Right lobe of liver (tissue), 4 donors: ENCODE measurements at regions not wholly inside any gene's neighbourhood (a gene's known extent, or its start where the extent isn't known, plus 50 kb on each side); places are given as distances from the start of the nearest gene placed in this dataset.

ENCODE experiments used
- POLR2A ChIP-seq: fragments of 450-650 bp; IDR thresholded peaks from one replicate; pipeline ENCODE4 v1.6.1; 2017; ENCODE audit warnings: antibody characterized with exemption, mild to moderate bottlenecking
- TF ChIP-seq, protein P1 (sequence below), 4 donors: fragments of 200-600 bp in 3 of 4; fragments of 450-650 bp in 1 of 4; IDR thresholded peaks; one replicate each; pipeline versions ENCODE4 v1.5.1 to v1.8.0; 2016 to 2022; ENCODE audit warnings: antibody characterized with exemption in 4 of 4, mild to moderate bottlenecking in 2 of 4
- donor health status: DM: no; HTN: no; CAD: no.
- donor health status: DM: no; HTN: no; CAD: no.
- donor health status: DM: no; HTN: yes; CAD: no.

DNA sequence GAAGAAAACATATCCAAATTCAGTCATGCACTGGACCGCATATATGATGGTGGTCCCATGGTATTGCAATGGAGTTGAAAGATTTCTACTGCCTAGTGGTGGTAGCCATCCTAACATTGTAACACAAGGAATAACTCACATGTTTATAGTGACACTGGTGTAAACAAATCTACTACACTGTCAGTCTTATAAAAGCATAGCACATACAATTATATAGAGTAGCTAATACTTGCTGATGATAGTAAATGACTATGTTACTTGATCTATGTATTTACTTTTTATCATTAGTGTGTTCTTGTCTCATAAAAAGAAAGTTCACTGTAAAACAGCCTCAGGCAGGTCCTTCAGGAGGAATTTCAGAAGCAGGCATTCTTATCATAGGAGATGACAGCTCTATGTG, 96.0 kb upstream of the CDIN1 start:
- TF ChIP-seq, protein P1, sequence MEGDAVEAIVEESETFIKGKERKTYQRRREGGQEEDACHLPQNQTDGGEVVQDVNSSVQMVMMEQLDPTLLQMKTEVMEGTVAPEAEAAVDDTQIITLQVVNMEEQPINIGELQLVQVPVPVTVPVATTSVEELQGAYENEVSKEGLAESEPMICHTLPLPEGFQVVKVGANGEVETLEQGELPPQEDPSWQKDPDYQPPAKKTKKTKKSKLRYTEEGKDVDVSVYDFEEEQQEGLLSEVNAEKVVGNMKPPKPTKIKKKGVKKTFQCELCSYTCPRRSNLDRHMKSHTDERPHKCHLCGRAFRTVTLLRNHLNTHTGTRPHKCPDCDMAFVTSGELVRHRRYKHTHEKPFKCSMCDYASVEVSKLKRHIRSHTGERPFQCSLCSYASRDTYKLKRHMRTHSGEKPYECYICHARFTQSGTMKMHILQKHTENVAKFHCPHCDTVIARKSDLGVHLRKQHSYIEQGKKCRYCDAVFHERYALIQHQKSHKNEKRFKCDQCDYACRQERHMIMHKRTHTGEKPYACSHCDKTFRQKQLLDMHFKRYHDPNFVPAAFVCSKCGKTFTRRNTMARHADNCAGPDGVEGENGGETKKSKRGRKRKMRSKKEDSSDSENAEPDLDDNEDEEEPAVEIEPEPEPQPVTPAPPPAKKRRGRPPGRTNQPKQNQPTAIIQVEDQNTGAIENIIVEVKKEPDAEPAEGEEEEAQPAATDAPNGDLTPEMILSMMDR (IDR thresholded peaks at IDR 0.05): no peak
- TF ChIP-seq POLR2A: no peak
